GM10266 (cell line): ENCODE measurements at regions not wholly inside any gene's neighbourhood (a gene's known extent, or its start where the extent isn't known, plus 50 kb on each side); places are given as distances from the start of the nearest gene placed in this dataset.

Source experiments
- DNase-seq: peaks from one replicate; pipeline ENCODE4 v3.0.0; 2012; ENCODE audit errors: extremely low spot score
- TF ChIP-seq, protein P1 (sequence below): IDR thresholded peaks from 2 replicates; pipeline ENCODE4 v1.5.1; 2012; ENCODE audit warnings: mild to moderate bottlenecking, low read depth; ENCODE audit not compliant: control insufficient read depth, insufficient read depth; ENCODE audit errors: missing control alignments

- TF ChIP-seq, protein P1, sequence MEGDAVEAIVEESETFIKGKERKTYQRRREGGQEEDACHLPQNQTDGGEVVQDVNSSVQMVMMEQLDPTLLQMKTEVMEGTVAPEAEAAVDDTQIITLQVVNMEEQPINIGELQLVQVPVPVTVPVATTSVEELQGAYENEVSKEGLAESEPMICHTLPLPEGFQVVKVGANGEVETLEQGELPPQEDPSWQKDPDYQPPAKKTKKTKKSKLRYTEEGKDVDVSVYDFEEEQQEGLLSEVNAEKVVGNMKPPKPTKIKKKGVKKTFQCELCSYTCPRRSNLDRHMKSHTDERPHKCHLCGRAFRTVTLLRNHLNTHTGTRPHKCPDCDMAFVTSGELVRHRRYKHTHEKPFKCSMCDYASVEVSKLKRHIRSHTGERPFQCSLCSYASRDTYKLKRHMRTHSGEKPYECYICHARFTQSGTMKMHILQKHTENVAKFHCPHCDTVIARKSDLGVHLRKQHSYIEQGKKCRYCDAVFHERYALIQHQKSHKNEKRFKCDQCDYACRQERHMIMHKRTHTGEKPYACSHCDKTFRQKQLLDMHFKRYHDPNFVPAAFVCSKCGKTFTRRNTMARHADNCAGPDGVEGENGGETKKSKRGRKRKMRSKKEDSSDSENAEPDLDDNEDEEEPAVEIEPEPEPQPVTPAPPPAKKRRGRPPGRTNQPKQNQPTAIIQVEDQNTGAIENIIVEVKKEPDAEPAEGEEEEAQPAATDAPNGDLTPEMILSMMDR = no peak
- DNase-seq = no peak
Measured at GRCh38 chr7:148950806-148951205, 66.7 kb upstream of the EZH2 start.

- DNase-seq = no peak
- TF ChIP-seq, protein P1 = no peak
Measured at GRCh38 chr7:148944935-148945934, 61.1 kb upstream of the EZH2 start.

GRCh38 chr7:148941598-148942275, 57.6 kb upstream of the EZH2 start:
- TF ChIP-seq, protein P1 = peak; percentile 30
- no peak for DNase-seq

GRCh38 chr7:148940702-148941597, 56.9 kb upstream of the EZH2 start:
- peak; percentile 75 for DNase-seq
- TF ChIP-seq, protein P1 = no peak

DNA sequence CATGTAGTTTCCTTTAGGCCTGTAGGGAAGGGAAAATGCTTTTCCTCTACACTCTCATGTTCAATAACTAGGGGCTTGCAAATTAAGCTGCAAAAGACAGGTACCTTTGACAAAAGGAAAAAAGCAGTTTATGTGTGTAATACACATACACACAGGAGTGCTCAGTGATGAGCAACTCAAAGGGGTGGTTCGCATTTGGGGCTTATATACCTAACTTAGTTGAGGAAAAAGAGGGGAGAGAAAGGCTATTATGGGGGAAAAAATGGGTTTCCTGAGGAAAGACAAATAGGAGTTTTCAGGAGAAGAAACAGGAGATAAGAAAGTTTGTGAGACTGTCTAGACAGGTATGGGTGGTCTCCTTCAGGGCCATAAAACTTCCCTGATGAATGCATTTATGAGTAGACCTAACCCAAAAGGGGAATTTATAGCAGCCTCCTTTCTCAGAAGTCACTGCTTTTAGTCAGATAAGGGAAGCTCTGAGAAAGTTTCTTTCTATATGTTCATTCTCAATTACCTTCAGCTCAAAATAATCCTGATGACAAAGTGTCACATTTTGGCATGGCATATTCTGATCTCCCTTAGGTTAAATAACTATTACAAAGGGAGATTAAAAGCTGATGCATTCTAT, 55.2 kb upstream of the EZH2 start:
- no peak for DNase-seq
- TF ChIP-seq, protein P1 = no peak

DNA sequence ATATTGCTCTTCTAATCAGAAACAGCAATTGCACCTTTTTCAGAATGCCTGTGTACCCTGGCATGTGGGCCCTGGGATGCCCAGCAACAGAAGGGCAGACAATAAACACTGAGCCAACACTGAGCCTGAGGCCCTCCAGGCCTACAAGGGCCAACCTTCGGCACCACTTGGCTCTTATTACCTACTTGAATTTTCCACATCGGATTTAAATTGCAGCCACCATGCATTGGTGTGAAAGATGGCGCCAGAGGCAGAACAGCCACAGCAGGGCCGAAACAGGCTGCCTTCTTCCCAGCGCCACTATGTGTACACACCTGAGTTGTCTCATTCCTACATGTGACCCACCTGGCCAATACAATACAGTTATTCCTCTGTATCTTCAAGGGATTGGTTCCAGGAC, 51.4 kb upstream of the EZH2 start:
- TF ChIP-seq, protein P1 = no peak
- DNase-seq = no peak
